PC-9 (cell line): ENCODE measurements at regions not wholly inside any gene's neighbourhood (a gene's known extent, or its start where the extent isn't known, plus 50 kb on each side); places are given as distances from the start of the nearest gene placed in this dataset.
A peak's percentile ranks its signal among the peaks of the same experiment; 100 is the strongest.

Experiments used
- BruUV-seq: library from RNA; stranded (reverse); fragments of 400-500 nt; replicated peaks from 2 replicates; lab custom pipeline; 2021; lab: Mats Ljungman, UMichigan
- CTCF ChIA-PET: fragments of 300-600 bp; sonication (Branson Sonifier 250); formaldehyde crosslinking; loops from one replicate; lab custom pipeline; 2022; ENCODE audit warnings: antibody characterized with exemption; lab: Charles Lee
- POLR2A ChIA-PET: fragments of 300-600 bp; sonication (Branson Sonifier 250); formaldehyde crosslinking; loops from one replicate; lab custom pipeline; 2022; ENCODE audit warnings: antibody characterized with exemption; ENCODE audit not compliant: unreplicated experiment; lab: Charles Lee
- DNase-seq, 2 experiments: peaks; one replicate each; pipeline versions ENCODE4 v3.0.0 to v3.0.0-alpha.2; 2015 to 2022; ENCODE audit warnings: mixed read lengths in 1 of 2
- H2AFZ ChIP-seq: fragments of 200-600 bp; sonication (generic); 2 replicates; pipeline ENCODE4 v1.8.1; 2017; ENCODE audit warnings: antibody characterized with exemption
- H3F3A ChIP-seq: fragments of 200-600 bp; sonication (generic); 2 replicates; pipeline ENCODE4 v1.8.1; 2017; ENCODE audit warnings: antibody characterized with exemption, mild to moderate bottlenecking, low read depth; ENCODE audit not compliant: insufficient read depth
- H3K27ac ChIP-seq: fragments of 200-600 bp; sonication (generic); 2 replicates; pipeline ENCODE4 v1.6.1; 2016; ENCODE audit warnings: mixed run types
- H3K27me3 ChIP-seq: fragments of 200-600 bp; sonication (generic); 2 replicates; pipeline ENCODE4 v1.6.1; 2016; ENCODE audit warnings: low read depth, mixed run types; ENCODE audit not compliant: insufficient read depth
- H3K36me3 ChIP-seq: fragments of 200-600 bp; sonication (generic); 2 replicates; pipeline ENCODE4 v1.6.1; 2016; ENCODE audit warnings: low read depth, mixed run types
- H3K4me1 ChIP-seq: fragments of 200-600 bp; sonication (generic); replicated peaks from 2 replicates; pipeline ENCODE4 v1.6.1; 2016; ENCODE audit warnings: mixed run types; ENCODE audit not compliant: insufficient read depth
- H3K4me2 ChIP-seq: fragments of 200-600 bp; sonication (generic); 2 replicates; pipeline ENCODE4 v1.6.1; 2017; ENCODE audit warnings: mixed run types
- H3K4me3 ChIP-seq: fragments of 200-600 bp; sonication (generic); 2 replicates; pipeline ENCODE4 v1.6.1; 2016; ENCODE audit warnings: mixed run types
- H3K79me2 ChIP-seq: fragments of 200-600 bp; sonication (generic); 2 replicates; pipeline ENCODE4 v1.6.1; 2017; ENCODE audit warnings: low read depth, mixed run types
- H3K9me2 ChIP-seq: fragments of 200-600 bp; sonication (generic); 2 replicates; pipeline ENCODE4 v1.8.1; 2017; ENCODE audit warnings: mild to moderate bottlenecking; ENCODE audit not compliant: insufficient read depth
- H3K9me3 ChIP-seq: fragments of 200-600 bp; sonication (generic); 2 replicates; pipeline ENCODE4 v1.8.1; 2016; ENCODE audit warnings: low read depth; ENCODE audit not compliant: insufficient read depth
- H4K20me1 ChIP-seq: fragments of 200-600 bp; sonication (generic); 2 replicates; pipeline ENCODE4 v1.8.1; 2017; ENCODE audit not compliant: insufficient read depth
- CTCF ChIP-seq: fragments of 200-600 bp; sonication (generic); conservative IDR thresholded peaks from 2 replicates; pipeline ENCODE4 v1.6.1; 2017; ENCODE audit warnings: mixed run types, antibody characterized with exemption, mild to moderate bottlenecking, moderate library complexity
- EZH2 ChIP-seq: fragments of 200-600 bp; sonication (generic); IDR thresholded peaks from 2 replicates; pipeline ENCODE4 v1.8.0; 2017; ENCODE audit warnings: antibody characterized with exemption, low read depth
- intact Hi-C: fragments of 100-400 bp; cut with micrococcal nuclease; formaldehyde crosslinking; loops from one replicate; pipeline ENCODE4 v1.10.0; 2022; ENCODE audit not compliant: unreplicated experiment

GRCh38 chr1:80158266-80158665, 1151.7 kb upstream of the ADGRL4 start:
- no peak for TF ChIP-seq EZH2
- no peak for TF ChIP-seq CTCF

DNA sequence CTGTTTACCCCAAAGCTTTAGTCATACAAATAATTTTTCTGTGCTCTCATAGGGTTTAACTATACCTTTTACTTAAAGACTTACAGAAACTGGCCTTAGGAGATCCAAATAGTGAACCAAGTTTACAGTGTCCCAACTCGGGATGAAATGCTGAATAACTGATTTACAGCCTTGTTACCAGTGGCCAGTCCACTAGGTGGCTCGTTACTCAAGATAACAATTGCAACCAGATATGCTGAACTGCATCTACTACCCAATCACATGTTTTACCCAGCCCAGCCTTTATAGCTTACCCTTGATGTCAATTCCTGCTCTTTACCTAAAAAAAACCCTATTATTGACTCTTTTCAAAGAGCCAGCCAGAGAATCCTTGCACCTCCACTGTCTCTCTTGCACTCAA, 1148.8 kb upstream of the ADGRL4 start:
- H3K4me3 ChIP-seq, result no peak overlapping the region
- H3K27ac ChIP-seq, result no peak overlapping the region
- H3K79me2 ChIP-seq, result no peaks in the 10 kb centered on the region
- H3K27me3 ChIP-seq, result no peaks in the 10 kb centered on the region
- ChIA-PET POLR2A (no interaction called here), CTCF (interaction anchor here (0.5 kb wide), 1 partner anchor 895 kb away, joined by 3 read pairs; no protein-coding TSS in a partner anchor)
- TF ChIP-seq EZH2 (no peak), CTCF (no peak)
- intact Hi-C loops, result no loop called here
- 0 out of 2 replicates have a peak, but pooled peaks cover 3% of the 10 kb centered on the region for H3K9me3 ChIP-seq
- H3K4me2 ChIP-seq, result no peak overlapping the region
- H3F3A ChIP-seq, result no peaks in the 10 kb centered on the region
- no TSS peak for BruUV-seq
- no peaks in the 10 kb centered on the region for H3K4me1 ChIP-seq
- no peaks in the 10 kb centered on the region for H3K9me2 ChIP-seq
- H2AFZ ChIP-seq, result no peak overlapping the region
- no peak for DNase-seq
- H3K36me3 ChIP-seq, result no peaks in the 10 kb centered on the region
- H4K20me1 ChIP-seq, result no peaks in the 10 kb centered on the region

More at GRCh38 chr1:80158266-80158665, 1151.7 kb upstream of the ADGRL4 start:
- BruUV-seq, result no TSS peak
- Histone ChIP-seq H3K4me1 (no peaks in the 10 kb centered on the region), H3K79me2 (no peaks in the 10 kb centered on the region), H4K20me1 (no peaks in the 10 kb centered on the region), H3K9me3 (0 out of 2 replicates have a peak, but pooled peaks cover 3% of the 10 kb centered on the region), H3K27ac (no peak overlapping the region), H3K9me2 (no peaks in the 10 kb centered on the region), H3K27me3 (no peaks in the 10 kb centered on the region), H3F3A (no peaks in the 10 kb centered on the region), H3K4me2 (no peak overlapping the region), H3K36me3 (no peaks in the 10 kb centered on the region), H2AFZ (no peak overlapping the region), H3K4me3 (no peak overlapping the region)
- intact Hi-C loops, result no loop called here
- POLR2A ChIA-PET, result no interaction called here
- no peak for DNase-seq
- CTCF ChIA-PET, result no interaction called here

DNA sequence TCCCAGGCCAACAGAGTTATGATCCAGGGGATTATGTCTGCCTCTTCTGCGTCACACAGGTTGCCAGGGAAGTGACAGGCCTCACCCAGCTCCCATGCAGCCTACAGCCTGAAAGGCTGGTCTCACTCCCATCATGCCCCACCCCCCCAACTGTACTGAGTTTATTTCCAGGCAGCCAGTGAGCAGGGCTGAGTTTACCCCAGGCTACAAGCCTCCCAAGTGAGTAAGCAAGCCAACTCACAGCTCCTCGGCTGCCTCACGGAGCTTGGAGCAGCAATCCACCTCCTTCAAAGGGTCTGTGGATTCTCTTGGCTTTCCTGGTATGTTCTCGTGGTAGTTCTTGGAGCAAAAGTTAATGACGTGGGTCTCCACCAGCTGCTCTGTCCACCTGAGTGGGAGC, 1147.6 kb upstream of the ADGRL4 start:
- no peaks in the 10 kb centered on the region for H3K9me2 ChIP-seq
- H3F3A ChIP-seq, result no peaks in the 10 kb centered on the region
- H2AFZ ChIP-seq, result 0 out of 2 replicates have a peak overlapping the region, but pooled peaks have one; percentile 61
- H3K36me3 ChIP-seq, result no peaks in the 10 kb centered on the region
- no peaks in the 10 kb centered on the region for H3K4me1 ChIP-seq
- ChIA-PET CTCF (no interaction called here), POLR2A (no interaction called here)
- H4K20me1 ChIP-seq, result no peaks in the 10 kb centered on the region
- H3K27me3 ChIP-seq, result no peaks in the 10 kb centered on the region
- H3K79me2 ChIP-seq, result no peaks in the 10 kb centered on the region
- H3K4me3 ChIP-seq, result no peak overlapping the region
- no peak overlapping the region for H3K27ac ChIP-seq
- intact Hi-C loops, result no loop called here
- DNase-seq, result no peak
- H3K9me3 ChIP-seq, result 0 out of 2 replicates have a peak, but pooled peaks cover 3% of the 10 kb centered on the region
- H3K4me2 ChIP-seq, result no peak overlapping the region
- no TSS peak for BruUV-seq
- TF ChIP-seq CTCF, result no peak
- TF ChIP-seq EZH2, result no peak
